Osteoblast (primary cell): ENCODE measurements at regions not wholly inside any gene's neighbourhood (a gene's known extent, or its start where the extent isn't known, plus 50 kb on each side); places are given as distances from the start of the nearest gene placed in this dataset.

ENCODE experiments used
- DNase-seq: peaks from one replicate; pipeline ENCODE4 v3.0.0; 2011; ENCODE audit warnings: low spot score, mixed read lengths; ENCODE audit not compliant: insufficient read length; ENCODE audit errors: missing footprints
- H2AFZ ChIP-seq: 2 replicates; pipeline ENCODE4 v1.6.0; 2011; ENCODE audit warnings: mild to moderate bottlenecking, low read length
- H3K27ac ChIP-seq: 2 replicates; pipeline ENCODE4 v1.5.1; 2011; ENCODE audit warnings: mild to moderate bottlenecking, low read depth, low read length, moderate library complexity
- H3K27me3 ChIP-seq: 2 replicates; pipeline ENCODE4 v1.6.0; 2012; ENCODE audit warnings: mild to moderate bottlenecking, control low read depth, inconsistent platforms, low read length, moderate library complexity; ENCODE audit not compliant: insufficient read depth
- H3K36me3 ChIP-seq: 2 replicates; pipeline ENCODE4 v1.5.1; 2011; ENCODE audit warnings: mild to moderate bottlenecking, low read length, control low read depth, moderate library complexity; ENCODE audit not compliant: insufficient read depth
- H3K4me1 ChIP-seq: 2 replicates; pipeline ENCODE4 v1.5.1; 2011; ENCODE audit warnings: mild to moderate bottlenecking, low read length, control low read depth, moderate library complexity; ENCODE audit not compliant: insufficient read depth
- H3K4me2 ChIP-seq: 2 replicates; pipeline ENCODE4 v1.6.0; 2011; ENCODE audit warnings: mild to moderate bottlenecking, low read length; ENCODE audit not compliant: insufficient read depth
- H3K4me3 ChIP-seq: fragments of 200-600 bp; sonication (generic); 3 replicates; pipeline ENCODE4 v1.5.1; 2012; ENCODE audit warnings: mild to moderate bottlenecking, low read length, inconsistent platforms; ENCODE audit not compliant: insufficient read depth
- H3K79me2 ChIP-seq: 2 replicates; pipeline ENCODE4 v1.6.0; 2012; ENCODE audit warnings: mild to moderate bottlenecking, low read length, control low read depth, inconsistent platforms; ENCODE audit not compliant: insufficient read depth
- H3K9me3 ChIP-seq: 2 replicates; pipeline ENCODE4 v1.5.1; 2011; ENCODE audit warnings: low read depth, low read length, control low read depth
- H4K20me1 ChIP-seq: 2 replicates; pipeline ENCODE4 v1.6.0; 2012; ENCODE audit warnings: mild to moderate bottlenecking, low read length, control low read depth; ENCODE audit not compliant: insufficient read depth
- TF ChIP-seq, protein P1 (sequence below): IDR thresholded peaks from 2 replicates; pipeline ENCODE4 v1.5.1; 2011; ENCODE audit warnings: mild to moderate bottlenecking, low read depth, low read length, moderate library complexity; ENCODE audit errors: extremely low read depth

DNA sequence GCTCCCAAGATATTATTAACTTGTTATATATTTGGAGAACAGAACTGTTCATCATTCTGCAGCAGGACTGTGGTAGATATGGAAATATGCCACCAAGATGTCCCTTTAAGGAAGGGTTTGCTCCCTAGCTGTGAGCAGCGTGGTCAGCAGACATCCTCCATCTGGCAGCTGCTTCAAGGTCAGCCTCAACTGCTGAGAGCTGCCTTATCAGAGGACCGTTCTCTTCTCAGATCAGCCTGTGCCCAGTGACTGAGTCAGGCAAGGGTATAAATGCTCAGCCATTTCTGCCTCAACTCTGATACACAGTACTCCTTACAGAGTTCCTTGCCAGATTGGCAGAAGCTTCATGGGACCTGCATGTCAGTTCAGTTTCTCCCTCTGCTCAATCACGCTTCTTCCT lies 63.4 kb upstream of the MAGEB2 start:
- Histone ChIP-seq H3K27me3 (no peaks in the 10 kb centered on the region), H3K4me1 (no peaks in the 10 kb centered on the region), H3K36me3 (no peaks in the 10 kb centered on the region), H3K27ac (no peak overlapping the region), H3K9me3 (no peaks in the 10 kb centered on the region), H4K20me1 (no peaks in the 10 kb centered on the region), H3K79me2 (no peaks in the 10 kb centered on the region), H3K4me3 (no peak overlapping the region), H2AFZ (no peak overlapping the region), H3K4me2 (no peak overlapping the region)
- TF ChIP-seq, protein P1, sequence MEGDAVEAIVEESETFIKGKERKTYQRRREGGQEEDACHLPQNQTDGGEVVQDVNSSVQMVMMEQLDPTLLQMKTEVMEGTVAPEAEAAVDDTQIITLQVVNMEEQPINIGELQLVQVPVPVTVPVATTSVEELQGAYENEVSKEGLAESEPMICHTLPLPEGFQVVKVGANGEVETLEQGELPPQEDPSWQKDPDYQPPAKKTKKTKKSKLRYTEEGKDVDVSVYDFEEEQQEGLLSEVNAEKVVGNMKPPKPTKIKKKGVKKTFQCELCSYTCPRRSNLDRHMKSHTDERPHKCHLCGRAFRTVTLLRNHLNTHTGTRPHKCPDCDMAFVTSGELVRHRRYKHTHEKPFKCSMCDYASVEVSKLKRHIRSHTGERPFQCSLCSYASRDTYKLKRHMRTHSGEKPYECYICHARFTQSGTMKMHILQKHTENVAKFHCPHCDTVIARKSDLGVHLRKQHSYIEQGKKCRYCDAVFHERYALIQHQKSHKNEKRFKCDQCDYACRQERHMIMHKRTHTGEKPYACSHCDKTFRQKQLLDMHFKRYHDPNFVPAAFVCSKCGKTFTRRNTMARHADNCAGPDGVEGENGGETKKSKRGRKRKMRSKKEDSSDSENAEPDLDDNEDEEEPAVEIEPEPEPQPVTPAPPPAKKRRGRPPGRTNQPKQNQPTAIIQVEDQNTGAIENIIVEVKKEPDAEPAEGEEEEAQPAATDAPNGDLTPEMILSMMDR: no peak
- no peak for DNase-seq

DNA sequence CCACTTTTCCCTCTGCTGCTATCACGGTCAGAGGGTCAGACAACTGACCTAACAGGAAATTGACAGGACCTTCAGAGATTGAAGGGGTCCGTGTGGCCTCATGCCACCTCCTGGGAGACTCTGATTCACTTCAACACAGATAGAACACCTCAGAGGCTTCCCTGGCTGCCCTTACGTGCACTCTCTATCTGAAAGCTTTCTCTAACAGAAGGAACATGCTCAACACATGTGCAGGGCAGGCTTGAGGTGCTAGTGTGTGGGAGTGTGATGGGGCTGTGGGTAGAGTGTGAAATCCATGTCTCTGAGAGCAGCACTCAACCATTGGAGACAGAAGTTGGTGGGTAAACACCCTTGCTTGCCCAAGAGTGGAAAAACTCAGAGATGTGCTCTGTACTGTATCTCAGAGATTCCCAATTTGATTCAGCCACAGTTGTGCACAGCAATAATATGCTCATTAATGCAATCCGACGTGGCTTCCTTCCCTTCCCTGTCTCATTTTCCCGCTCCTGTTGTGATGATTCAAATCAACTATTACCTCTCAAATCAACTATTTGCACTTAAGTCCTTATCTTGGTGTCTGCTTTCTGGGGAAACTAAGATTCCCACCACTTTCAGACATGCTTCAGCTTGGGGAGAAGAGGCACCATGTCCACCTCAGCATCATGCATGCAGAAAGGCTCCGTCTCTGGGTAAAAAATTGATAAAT lies 62.0 kb upstream of the MAGEB2 start:
- Histone ChIP-seq H3K4me2 (no peak overlapping the region), H3K79me2 (no peaks in the 10 kb centered on the region), H2AFZ (no peak overlapping the region), H3K4me3 (no peak overlapping the region), H4K20me1 (no peaks in the 10 kb centered on the region), H3K4me1 (no peaks in the 10 kb centered on the region), H3K27me3 (no peaks in the 10 kb centered on the region), H3K9me3 (no peaks in the 10 kb centered on the region), H3K27ac (no peak overlapping the region), H3K36me3 (no peaks in the 10 kb centered on the region)
- TF ChIP-seq, protein P1: no peak
- DNase-seq: no peak

DNA sequence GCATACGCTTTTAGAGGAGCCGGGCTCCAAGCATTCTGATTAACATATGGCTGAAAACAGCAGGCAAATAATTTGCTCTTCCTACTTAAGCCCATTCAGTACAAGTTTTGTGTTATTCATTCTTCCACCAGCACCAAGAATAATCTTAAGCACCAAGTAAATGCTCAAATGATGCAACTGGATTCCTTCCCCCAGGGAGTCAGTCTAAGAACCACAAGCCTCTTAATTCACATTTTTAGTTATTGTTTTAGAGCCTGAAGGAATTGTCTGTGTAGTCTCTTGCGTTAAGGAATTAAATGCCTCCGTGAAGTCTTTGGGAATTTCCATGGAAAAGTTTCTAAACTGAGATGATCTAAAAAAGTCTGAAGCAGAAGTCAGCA lies 61.5 kb upstream of the MAGEB2 start:
- no peak overlapping the region for H3K4me3 ChIP-seq
- no peak overlapping the region for H3K4me2 ChIP-seq
- TF ChIP-seq, protein P1: no peak
- no peak overlapping the region for H2AFZ ChIP-seq
- H4K20me1 ChIP-seq: no peaks in the 10 kb centered on the region
- DNase-seq: no peak
- no peaks in the 10 kb centered on the region for H3K79me2 ChIP-seq
- H3K36me3 ChIP-seq: no peaks in the 10 kb centered on the region
- no peaks in the 10 kb centered on the region for H3K4me1 ChIP-seq
- H3K27me3 ChIP-seq: no peaks in the 10 kb centered on the region
- H3K27ac ChIP-seq: no peak overlapping the region
- no peaks in the 10 kb centered on the region for H3K9me3 ChIP-seq

DNA sequence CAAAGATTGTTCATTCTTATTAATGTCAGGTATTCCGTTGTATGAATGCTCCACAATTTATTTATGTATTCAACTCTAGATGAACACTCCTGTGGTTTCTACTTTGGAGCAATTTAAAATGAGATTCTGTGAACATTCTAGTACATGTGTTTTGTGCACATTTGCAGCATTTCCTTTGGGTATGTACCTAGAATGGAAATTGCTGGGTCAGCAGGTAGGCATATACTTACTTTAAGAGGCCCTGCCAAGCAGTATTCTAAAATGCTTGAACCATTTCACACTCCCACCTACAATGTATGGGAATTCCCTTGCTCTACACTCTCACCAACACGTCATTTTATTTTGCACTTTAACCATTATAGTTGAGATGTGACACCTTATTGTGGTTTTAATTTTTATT lies 59.4 kb upstream of the MAGEB2 start:
- Histone ChIP-seq H3K79me2 (no peaks in the 10 kb centered on the region), H3K4me1 (no peaks in the 10 kb centered on the region), H3K9me3 (no peaks in the 10 kb centered on the region), H3K27ac (no peak overlapping the region), H4K20me1 (no peaks in the 10 kb centered on the region), H3K36me3 (no peaks in the 10 kb centered on the region), H3K27me3 (no peaks in the 10 kb centered on the region), H3K4me3 (no peak overlapping the region), H2AFZ (no peak overlapping the region), H3K4me2 (no peak overlapping the region)
- TF ChIP-seq, protein P1: no peak
- DNase-seq: no peak
